GM23248 (cell line): ENCODE measurements at regions not wholly inside any gene's neighbourhood (a gene's known extent, or its start where the extent isn't known, plus 50 kb on each side); places are given as distances from the start of the nearest gene placed in this dataset.

Experiments
- EZH2 ChIP-seq: fragments of 200-600 bp; sonication (generic); IDR thresholded peaks from 2 replicates; pipeline ENCODE4 v1.6.1; 2018; ENCODE audit warnings: antibody characterized with exemption, mild to moderate bottlenecking; ENCODE audit not compliant: insufficient read depth, poor library complexity, severe bottlenecking
- EZH2phosphoT487 ChIP-seq: fragments of 200-600 bp; sonication (generic); IDR thresholded peaks from 2 replicates; pipeline ENCODE4 v1.6.1; 2018; ENCODE audit warnings: antibody characterized with exemption, moderate library complexity, mild to moderate bottlenecking, low read depth; ENCODE audit not compliant: insufficient read depth

- TF ChIP-seq EZH2 (no peak), EZH2phosphoT487 (no peak)
Observed at GRCh38 chr1:184825571-184825970, 70.9 kb upstream of the EDEM3 start.
